ENCODE measurements at regions not wholly inside any gene's neighbourhood (a gene's known extent, or its start where the extent isn't known, plus 50 kb on each side); places are given as distances from the start of the nearest gene placed in this dataset.

GRCh38 chr15:81653259-81653658, 279.2 kb upstream of the TMC3 start (continued):
- TF ChIP-seq, protein P1, sequence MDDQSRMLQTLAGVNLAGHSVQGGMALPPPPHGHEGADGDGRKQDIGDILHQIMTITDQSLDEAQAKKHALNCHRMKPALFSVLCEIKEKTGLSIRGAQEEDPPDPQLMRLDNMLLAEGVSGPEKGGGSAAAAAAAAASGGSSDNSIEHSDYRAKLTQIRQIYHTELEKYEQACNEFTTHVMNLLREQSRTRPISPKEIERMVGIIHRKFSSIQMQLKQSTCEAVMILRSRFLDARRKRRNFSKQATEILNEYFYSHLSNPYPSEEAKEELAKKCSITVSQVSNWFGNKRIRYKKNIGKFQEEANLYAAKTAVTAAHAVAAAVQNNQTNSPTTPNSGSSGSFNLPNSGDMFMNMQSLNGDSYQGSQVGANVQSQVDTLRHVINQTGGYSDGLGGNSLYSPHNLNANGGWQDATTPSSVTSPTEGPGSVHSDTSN (IDR thresholded peaks at IDR 0.05), result no peak
- no peak for TF ChIP-seq REST (IDR thresholded peaks at IDR 0.05; ENCODE audit: low read depth, low read length)
- no peak for TF ChIP-seq NRF1 (IDR thresholded peaks at IDR 0.05; ENCODE audit: low read depth, low read length)
- TF ChIP-seq EZH2phosphoT487 (IDR thresholded peaks at IDR 0.05; ENCODE audit: borderline replicate concordance, low read depth), result no peak
- TF ChIP-seq TAF1 (IDR thresholded peaks at IDR 0.05; ENCODE audit: borderline replicate concordance, low read depth, low read length), result no peak

GRCh38 chr15:81645470-81645869, 271.5 kb upstream of the TMC3 start:
- no peaks in the 10 kb centered on the region for H3F3A ChIP-seq (replicated peaks; ENCODE audit: insufficient read depth)
- no peak overlapping the region for H2AFZ ChIP-seq (ENCODE audit: low read depth)
- CTCF ChIA-PET, result no interaction called here
- H4K20me1 ChIP-seq (ENCODE audit: insufficient read depth), result no peaks in the 10 kb centered on the region
- POLR2A ChIA-PET, result interaction anchor here (0.5 kb wide), 1 partner anchor 98 kb away, joined by 3 read pairs; no protein-coding TSS in a partner anchor
- 0 out of 2 replicates have a peak, but pooled peaks cover 3% of the 10 kb centered on the region for H3K9me2 ChIP-seq
- H3K27ac ChIP-seq (ENCODE audit: low read depth in 2 of 2, low read length in 1 of 2), result no peak overlapping the region
- no peak for DNase-seq
- no peaks in the 10 kb centered on the region for H3K9me3 ChIP-seq
- TF ChIP-seq MXI1 (IDR thresholded peaks at IDR 0.05; ENCODE audit: low read depth, low read length) (no peak), EP300 (IDR thresholded peaks at IDR 0.05; ENCODE audit: borderline replicate concordance in 1 of 2, low read depth in 1 of 2, low read length in 1 of 2) (no peak), RCOR1 (IDR thresholded peaks at IDR 0.05; ENCODE audit: low read length) (no peak), SMC3 (IDR thresholded peaks at IDR 0.05; ENCODE audit: low read depth, low read length) (no peak), POLR2AphosphoS5 (IDR thresholded peaks at IDR 0.05; ENCODE audit: low read depth, low read length) (no peak), USF1 (IDR thresholded peaks at IDR 0.05; ENCODE audit: borderline replicate concordance, low read depth) (no peak), RXRA (IDR thresholded peaks at IDR 0.05; ENCODE audit: borderline replicate concordance, low read depth) (no peak), FOSL2 (IDR thresholded peaks at IDR 0.05; ENCODE audit: borderline replicate concordance, low read depth) (no peak), GABPA (IDR thresholded peaks at IDR 0.05; ENCODE audit: low read depth) (no peak), SIN3A (IDR thresholded peaks at IDR 0.05; ENCODE audit: borderline replicate concordance, low read depth, low read length) (no peak), CTCF (IDR thresholded peaks at IDR 0.05) (no peak), GATA2 (CRISPR knock-in tag; IDR thresholded peaks at IDR 0.05) (no peak), JUND (IDR thresholded peaks at IDR 0.05) (no peak), FOXJ3 (CRISPR knock-in tag; IDR thresholded peaks at IDR 0.05) (no peak), TCF12 (IDR thresholded peaks at IDR 0.05) (no peak), YY1 (IDR thresholded peaks at IDR 0.05; ENCODE audit: low read depth) (no peak)
- TF ChIP-seq, protein P2, sequence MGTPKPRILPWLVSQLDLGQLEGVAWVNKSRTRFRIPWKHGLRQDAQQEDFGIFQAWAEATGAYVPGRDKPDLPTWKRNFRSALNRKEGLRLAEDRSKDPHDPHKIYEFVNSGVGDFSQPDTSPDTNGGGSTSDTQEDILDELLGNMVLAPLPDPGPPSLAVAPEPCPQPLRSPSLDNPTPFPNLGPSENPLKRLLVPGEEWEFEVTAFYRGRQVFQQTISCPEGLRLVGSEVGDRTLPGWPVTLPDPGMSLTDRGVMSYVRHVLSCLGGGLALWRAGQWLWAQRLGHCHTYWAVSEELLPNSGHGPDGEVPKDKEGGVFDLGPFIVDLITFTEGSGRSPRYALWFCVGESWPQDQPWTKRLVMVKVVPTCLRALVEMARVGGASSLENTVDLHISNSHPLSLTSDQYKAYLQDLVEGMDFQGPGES (IDR thresholded peaks at IDR 0.05; ENCODE audit: low read depth, low read length), result no peak
- TF ChIP-seq, protein P3, sequence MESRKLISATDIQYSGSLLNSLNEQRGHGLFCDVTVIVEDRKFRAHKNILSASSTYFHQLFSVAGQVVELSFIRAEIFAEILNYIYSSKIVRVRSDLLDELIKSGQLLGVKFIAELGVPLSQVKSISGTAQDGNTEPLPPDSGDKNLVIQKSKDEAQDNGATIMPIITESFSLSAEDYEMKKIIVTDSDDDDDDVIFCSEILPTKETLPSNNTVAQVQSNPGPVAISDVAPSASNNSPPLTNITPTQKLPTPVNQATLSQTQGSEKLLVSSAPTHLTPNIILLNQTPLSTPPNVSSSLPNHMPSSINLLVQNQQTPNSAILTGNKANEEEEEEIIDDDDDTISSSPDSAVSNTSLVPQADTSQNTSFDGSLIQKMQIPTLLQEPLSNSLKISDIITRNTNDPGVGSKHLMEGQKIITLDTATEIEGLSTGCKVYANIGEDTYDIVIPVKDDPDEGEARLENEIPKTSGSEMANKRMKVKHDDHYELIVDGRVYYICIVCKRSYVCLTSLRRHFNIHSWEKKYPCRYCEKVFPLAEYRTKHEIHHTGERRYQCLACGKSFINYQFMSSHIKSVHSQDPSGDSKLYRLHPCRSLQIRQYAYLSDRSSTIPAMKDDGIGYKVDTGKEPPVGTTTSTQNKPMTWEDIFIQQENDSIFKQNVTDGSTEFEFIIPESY (IDR thresholded peaks at IDR 0.05; ENCODE audit: borderline replicate concordance, low read depth), result no peak
- H3K4me2 ChIP-seq, result no peak overlapping the region
- H3K27me3 ChIP-seq (ENCODE audit: insufficient read depth), result no peaks in the 10 kb centered on the region
- WGBS (ENCODE audit: low lambda C conversion rate), result 59% methylated on average over 7 of the region's 9 CpGs
- no peaks in the 10 kb centered on the region for H3K4me1 ChIP-seq (ENCODE audit: control insufficient read depth in 1 of 2, insufficient read depth in 2 of 2, low read depth in 1 of 2, low read length in 1 of 2)
- H3K9ac ChIP-seq, result no peak overlapping the region
- no peaks in the 10 kb centered on the region for H3K36me3 ChIP-seq (replicated peaks in 1 of 2; ENCODE audit: control insufficient read depth in 1 of 2, insufficient read depth in 2 of 2, low read length in 1 of 2)
- no peaks in the 10 kb centered on the region for H3K79me2 ChIP-seq (ENCODE audit: insufficient read depth)
- H3K4me3 ChIP-seq (ENCODE audit: low read depth in 2 of 2, low read length in 1 of 2), result no peak overlapping the region
